Caco-2 (cell line): ENCODE measurements at regions not wholly inside any gene's neighbourhood (a gene's known extent, or its start where the extent isn't known, plus 50 kb on each side); places are given as distances from the start of the nearest gene placed in this dataset.

Experiments
- BruUV-seq: library from RNA; stranded (reverse); fragments of 400-500 nt; replicated peaks from 2 replicates; lab custom pipeline; 2021; lab: Mats Ljungman, UMichigan
- CTCF ChIA-PET: fragments of 300-600 bp; sonication (Branson Sonifier 250); formaldehyde crosslinking; loops from one replicate; lab custom pipeline; 2022; ENCODE audit warnings: antibody characterized with exemption; lab: Charles Lee
- POLR2A ChIA-PET: fragments of 300-600 bp; sonication (Branson Sonifier 250); formaldehyde crosslinking; loops from one replicate; lab custom pipeline; 2022; ENCODE audit warnings: antibody characterized with exemption; lab: Charles Lee
- DNase-seq, 2 experiments: peaks; one replicate each; pipeline versions ENCODE4 v3.0.0 to v3.0.0-alpha.2; 2020 to 2022
- H3K27me3 ChIP-seq: replicated peaks from 2 replicates; pipeline ENCODE4 v1.6.0; 2011; ENCODE audit warnings: low read length; ENCODE audit not compliant: control insufficient read depth, insufficient read depth
- H3K36me3 ChIP-seq: 2 replicates; pipeline ENCODE4 v1.5.1; 2011; ENCODE audit warnings: low read length; ENCODE audit not compliant: control insufficient read depth, insufficient read depth
- H3K4me1 ChIP-seq: fragments of 250-450 bp; sonication (Bioruptor Pico); 2 replicates; pipeline ENCODE4 v1.5.1; 2020; ENCODE audit warnings: mild to moderate bottlenecking
- H3K4me3 ChIP-seq: 2 replicates; pipeline ENCODE4 v1.5.1; 2011; ENCODE audit warnings: low read depth, mild to moderate bottlenecking, control low read depth, low read length
- H3K9me3 ChIP-seq: fragments of 250-450 bp; sonication (Bioruptor Pico); 2 replicates; pipeline ENCODE4 v1.5.1; 2020; ENCODE audit warnings: mild to moderate bottlenecking, moderate library complexity
- H3K27ac Mint-ChIP-seq: one replicate; pipeline ENCODE4 v1.8.0; 2022; ENCODE audit warnings: mixed read lengths; ENCODE audit not compliant: unreplicated experiment
- H3K27me3 Mint-ChIP-seq: one replicate; pipeline ENCODE4 v1.8.0; 2022; ENCODE audit warnings: mixed read lengths; ENCODE audit not compliant: insufficient read depth, unreplicated experiment
- H3K36me3 Mint-ChIP-seq: one replicate; pipeline ENCODE4 v1.8.0; 2022; ENCODE audit warnings: mild to moderate bottlenecking, mixed read lengths; ENCODE audit not compliant: insufficient read depth, unreplicated experiment
- H3K4me1 Mint-ChIP-seq: one replicate; pipeline ENCODE4 v1.8.0; 2022; ENCODE audit warnings: low read depth, mixed read lengths; ENCODE audit not compliant: unreplicated experiment
- H3K4me3 Mint-ChIP-seq: one replicate; pipeline ENCODE4 v1.8.0; 2022; ENCODE audit warnings: mild to moderate bottlenecking, moderate library complexity, mixed read lengths; ENCODE audit not compliant: unreplicated experiment
- H3K9me3 Mint-ChIP-seq: one replicate; pipeline ENCODE4 v1.8.0; 2022; ENCODE audit warnings: mixed read lengths; ENCODE audit not compliant: unreplicated experiment
- intact Hi-C: fragments of 100-400 bp; cut with micrococcal nuclease; formaldehyde crosslinking; loops from one replicate; pipeline ENCODE4 v1.10.0; 2022; ENCODE audit not compliant: unreplicated experiment
- TF ChIP-seq, protein P1 (sequence below), 2 experiments: fragments of 200-600 bp in 1 of 2; IDR thresholded peaks; 1 replicate in 1 of 2; 2 replicates in 1 of 2; pipeline versions ENCODE4 v1.5.1 to v1.8.0; 2011 to 2022; ENCODE audit warnings: antibody characterized with exemption in 1 of 2, control low read depth in 1 of 2, inconsistent platforms in 1 of 2, low read depth in 1 of 2, low read length in 1 of 2, mild to moderate bottlenecking in 1 of 2, moderate library complexity in 1 of 2; ENCODE audit not compliant: insufficient read depth in 1 of 2, severe bottlenecking in 1 of 2, unreplicated experiment in 1 of 2

DNA sequence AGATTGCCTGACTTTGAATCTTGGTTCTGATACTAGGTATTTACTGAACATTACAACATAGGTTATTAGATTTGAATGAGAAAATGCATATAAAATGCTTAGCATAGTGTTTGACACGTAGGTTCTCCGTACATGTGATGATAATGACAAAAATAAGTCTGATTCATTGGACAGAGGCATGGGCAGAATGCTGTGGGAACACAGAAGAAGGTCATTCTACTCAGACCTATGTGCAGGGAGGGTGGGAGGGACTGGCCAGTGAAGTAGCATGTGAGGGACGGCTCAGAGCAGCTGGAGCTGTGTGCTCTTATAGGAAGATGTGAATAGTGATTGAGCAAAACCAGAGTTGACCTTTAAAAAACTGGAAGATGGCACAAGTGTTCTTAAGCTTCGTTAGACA is 256.8 kb upstream of the RAG2 start:
- no peak overlapping the region for H3K4me3 Mint-ChIP-seq
- intact Hi-C loops, result no loop called here
- no peak overlapping the region for H3K27ac Mint-ChIP-seq
- H3K27me3 ChIP-seq, result no peaks in the 10 kb centered on the region
- BruUV-seq, result no TSS peak
- POLR2A ChIA-PET, result no interaction called here
- no peak overlapping the region for H3K4me3 ChIP-seq
- no peaks in the 10 kb centered on the region for H3K36me3 ChIP-seq
- no peak for DNase-seq
- no peaks in the 10 kb centered on the region for H3K36me3 Mint-ChIP-seq
- CTCF ChIA-PET, result no interaction called here
- no peaks in the 10 kb centered on the region for H3K9me3 ChIP-seq
- TF ChIP-seq, protein P1, sequence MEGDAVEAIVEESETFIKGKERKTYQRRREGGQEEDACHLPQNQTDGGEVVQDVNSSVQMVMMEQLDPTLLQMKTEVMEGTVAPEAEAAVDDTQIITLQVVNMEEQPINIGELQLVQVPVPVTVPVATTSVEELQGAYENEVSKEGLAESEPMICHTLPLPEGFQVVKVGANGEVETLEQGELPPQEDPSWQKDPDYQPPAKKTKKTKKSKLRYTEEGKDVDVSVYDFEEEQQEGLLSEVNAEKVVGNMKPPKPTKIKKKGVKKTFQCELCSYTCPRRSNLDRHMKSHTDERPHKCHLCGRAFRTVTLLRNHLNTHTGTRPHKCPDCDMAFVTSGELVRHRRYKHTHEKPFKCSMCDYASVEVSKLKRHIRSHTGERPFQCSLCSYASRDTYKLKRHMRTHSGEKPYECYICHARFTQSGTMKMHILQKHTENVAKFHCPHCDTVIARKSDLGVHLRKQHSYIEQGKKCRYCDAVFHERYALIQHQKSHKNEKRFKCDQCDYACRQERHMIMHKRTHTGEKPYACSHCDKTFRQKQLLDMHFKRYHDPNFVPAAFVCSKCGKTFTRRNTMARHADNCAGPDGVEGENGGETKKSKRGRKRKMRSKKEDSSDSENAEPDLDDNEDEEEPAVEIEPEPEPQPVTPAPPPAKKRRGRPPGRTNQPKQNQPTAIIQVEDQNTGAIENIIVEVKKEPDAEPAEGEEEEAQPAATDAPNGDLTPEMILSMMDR (IDR thresholded peaks at IDR 0.05; ENCODE audit: insufficient read depth in 1 of 2, low read depth in 1 of 2, low read length in 1 of 2, severe bottlenecking in 1 of 2, unreplicated experiment in 1 of 2), result no peak
- H3K4me1 Mint-ChIP-seq, result no peaks in the 10 kb centered on the region
- no peaks in the 10 kb centered on the region for H3K9me3 Mint-ChIP-seq
- no peaks in the 10 kb centered on the region for H3K27me3 Mint-ChIP-seq
- H3K4me1 ChIP-seq, result no peaks in the 10 kb centered on the region

DNA sequence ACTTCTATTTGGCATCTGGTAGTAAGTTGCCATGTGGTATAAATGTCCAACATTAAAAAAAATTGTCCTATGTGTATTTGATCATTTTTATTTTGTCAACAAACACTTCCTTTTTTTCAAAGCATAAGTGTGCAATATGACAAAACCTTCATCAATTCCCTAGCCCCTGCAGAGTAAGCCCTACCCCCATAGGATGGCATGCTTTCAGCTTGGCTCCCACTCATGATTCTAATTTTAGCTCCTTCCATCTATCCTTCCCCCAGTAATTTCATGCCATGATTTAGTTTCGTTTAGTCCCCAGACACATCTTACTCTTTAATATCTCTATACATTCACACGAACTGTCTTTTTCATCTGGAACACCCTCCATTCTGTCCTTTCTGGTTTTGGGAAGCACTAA is 250.6 kb upstream of the RAG2 start:
- intact Hi-C loops, result no loop called here
- POLR2A ChIA-PET, result no interaction called here
- no peak overlapping the region for H3K4me3 Mint-ChIP-seq

DNA sequence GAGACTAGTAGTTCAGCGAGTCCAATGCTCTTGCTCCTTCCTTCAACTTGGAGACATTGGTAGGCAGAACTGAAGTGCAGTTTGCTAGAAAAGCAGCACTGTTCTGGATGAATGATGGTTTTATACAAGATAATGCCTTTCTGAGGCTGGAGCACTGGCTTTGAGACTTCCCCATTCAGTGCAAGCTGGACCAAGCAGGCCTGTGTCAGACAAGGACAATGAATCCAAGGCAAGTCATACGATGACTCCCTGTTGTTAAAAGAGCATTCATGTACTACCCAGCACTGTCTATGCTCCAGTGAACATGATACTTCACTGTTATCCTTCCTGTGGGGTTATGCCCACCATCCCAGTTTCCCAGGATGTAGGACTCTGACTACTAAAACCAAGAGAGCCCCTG is 242.3 kb upstream of the RAG2 start:
- no peaks in the 10 kb centered on the region for H3K36me3 Mint-ChIP-seq
- peaks cover 6% of the 10 kb centered on the region for H3K27me3 Mint-ChIP-seq
- no TSS peak for BruUV-seq
- Histone ChIP-seq H3K27me3 (no peaks in the 10 kb centered on the region), H3K36me3 (no peaks in the 10 kb centered on the region), H3K4me3 (no peak overlapping the region), H3K4me1 (no peaks in the 10 kb centered on the region), H3K9me3 (no peaks in the 10 kb centered on the region)
- H3K9me3 Mint-ChIP-seq, result no peaks in the 10 kb centered on the region
- no peak for DNase-seq
- no peaks in the 10 kb centered on the region for H3K4me1 Mint-ChIP-seq
- TF ChIP-seq, protein P1 (IDR thresholded peaks at IDR 0.05; ENCODE audit: insufficient read depth in 1 of 2, low read depth in 1 of 2, low read length in 1 of 2, severe bottlenecking in 1 of 2, unreplicated experiment in 1 of 2), result no peak
- CTCF ChIA-PET, result no interaction called here
- intact Hi-C loops, result no loop called here
- no peak overlapping the region for H3K27ac Mint-ChIP-seq
- POLR2A ChIA-PET, result no interaction called here
- no peak overlapping the region for H3K4me3 Mint-ChIP-seq

More for the DNA sequence above, 250.6 kb upstream of the RAG2 start:
- Histone ChIP-seq H3K4me3 (no peak overlapping the region), H3K9me3 (no peaks in the 10 kb centered on the region), H3K27me3 (no peaks in the 10 kb centered on the region), H3K36me3 (no peaks in the 10 kb centered on the region), H3K4me1 (no peaks in the 10 kb centered on the region)
- no peaks in the 10 kb centered on the region for H3K36me3 Mint-ChIP-seq
- TF ChIP-seq, protein P1 (IDR thresholded peaks at IDR 0.05; ENCODE audit: insufficient read depth in 1 of 2, low read depth in 1 of 2, low read length in 1 of 2, severe bottlenecking in 1 of 2, unreplicated experiment in 1 of 2), result no peak
- no peaks in the 10 kb centered on the region for H3K9me3 Mint-ChIP-seq
- DNase-seq, result no peak
- H3K4me1 Mint-ChIP-seq, result no peaks in the 10 kb centered on the region
- CTCF ChIA-PET, result no interaction called here
- no peak overlapping the region for H3K27ac Mint-ChIP-seq
- no TSS peak for BruUV-seq
- peaks cover 7% of the 10 kb centered on the region for H3K27me3 Mint-ChIP-seq
